ENCODE measurements at regions not wholly inside any gene's neighbourhood (a gene's known extent, or its start where the extent isn't known, plus 50 kb on each side); places are given as distances from the start of the nearest gene placed in this dataset.

- no peak for DNase-seq
- Histone ChIP-seq H4K20me1 (ENCODE audit: insufficient read depth) (no peaks in the 10 kb centered on the region), H3F3A (ENCODE audit: insufficient read depth) (no peaks in the 10 kb centered on the region), H3K27ac (no peak overlapping the region), H3K9me3 (ENCODE audit: low read depth) (no peaks in the 10 kb centered on the region), H3K4me3 (no peak overlapping the region), H3K4me1 (ENCODE audit: insufficient read depth) (no peaks in the 10 kb centered on the region), H3K9ac (no peak overlapping the region), H3K79me2 (ENCODE audit: insufficient read depth) (no peaks in the 10 kb centered on the region), H3K4me2 (ENCODE audit: unreplicated experiment) (no peak overlapping the region), H2AFZ (no peak overlapping the region), H3K27me3 (replicated peaks; ENCODE audit: insufficient read depth) (no peaks in the 10 kb centered on the region), H3K36me3 (ENCODE audit: low read depth) (no peaks in the 10 kb centered on the region), H3K9me2 (ENCODE audit: insufficient read depth) (no peaks in the 10 kb centered on the region)
- WGBS, 2 experiments (ENCODE audit: low coverage in 1 of 2, low lambda C conversion rate in 2 of 2, missing lambda C conversion rate in 2 of 2) = 27 to 30% methylated on average over 6 of the region's 6 CpGs
- TF ChIP-seq EZH2phosphoT487 (IDR thresholded peaks at IDR 0.05; ENCODE audit: insufficient read depth, low read depth) (no peak), EZH2 (IDR thresholded peaks at IDR 0.05; ENCODE audit: insufficient read depth, poor library complexity, severe bottlenecking) (no peak)
- in situ Hi-C loops (cut with MboI) = no loop called here
Measured at GRCh38 chr21:41037212-41037611, 130.7 kb upstream of the BACE2 start.

GRCh38 chr21:41037936-41038335, 130.0 kb upstream of the BACE2 start:
- Histone ChIP-seq H2AFZ (no peak overlapping the region), H3K27ac (no peak overlapping the region), H3F3A (ENCODE audit: insufficient read depth) (no peaks in the 10 kb centered on the region), H3K4me1 (ENCODE audit: insufficient read depth) (no peaks in the 10 kb centered on the region), H3K9me3 (ENCODE audit: low read depth) (no peaks in the 10 kb centered on the region), H3K9me2 (ENCODE audit: insufficient read depth) (no peaks in the 10 kb centered on the region), H3K4me2 (ENCODE audit: unreplicated experiment) (no peak overlapping the region), H3K36me3 (ENCODE audit: low read depth) (no peaks in the 10 kb centered on the region), H3K79me2 (ENCODE audit: insufficient read depth) (no peaks in the 10 kb centered on the region), H3K9ac (no peak overlapping the region), H3K4me3 (no peak overlapping the region), H4K20me1 (ENCODE audit: insufficient read depth) (no peaks in the 10 kb centered on the region), H3K27me3 (replicated peaks; ENCODE audit: insufficient read depth) (no peaks in the 10 kb centered on the region)
- 35 to 47% methylated on average over 1 of the region's 1 CpG for WGBS, 2 experiments (ENCODE audit: low coverage in 1 of 2, low lambda C conversion rate in 2 of 2, missing lambda C conversion rate in 2 of 2)
- DNase-seq = no peak
- TF ChIP-seq EZH2 (IDR thresholded peaks at IDR 0.05; ENCODE audit: insufficient read depth, poor library complexity, severe bottlenecking) (no peak), EZH2phosphoT487 (IDR thresholded peaks at IDR 0.05; ENCODE audit: insufficient read depth, low read depth) (no peak)
- in situ Hi-C loops (cut with MboI) = no loop called here

GRCh38 chr21:41043014-41043413, 124.9 kb upstream of the BACE2 start:
- no peak for DNase-seq
- Histone ChIP-seq H3K9me2 (ENCODE audit: insufficient read depth) (no peaks in the 10 kb centered on the region), H3K9ac (no peak overlapping the region), H3K79me2 (ENCODE audit: insufficient read depth) (no peaks in the 10 kb centered on the region), H4K20me1 (ENCODE audit: insufficient read depth) (no peaks in the 10 kb centered on the region), H3K4me3 (no peak overlapping the region), H3K9me3 (ENCODE audit: low read depth) (no peaks in the 10 kb centered on the region), H3K4me1 (ENCODE audit: insufficient read depth) (no peaks in the 10 kb centered on the region), H3F3A (ENCODE audit: insufficient read depth) (no peaks in the 10 kb centered on the region), H3K27me3 (replicated peaks; ENCODE audit: insufficient read depth) (no peaks in the 10 kb centered on the region), H3K4me2 (ENCODE audit: unreplicated experiment) (no peak overlapping the region), H3K27ac (no peak overlapping the region), H3K36me3 (ENCODE audit: low read depth) (no peaks in the 10 kb centered on the region), H2AFZ (no peak overlapping the region)
- WGBS, 2 experiments (ENCODE audit: low coverage in 1 of 2, low lambda C conversion rate in 2 of 2, missing lambda C conversion rate in 2 of 2) = 20 to 25% methylated on average over 2 of the region's 2 CpGs
- no peak for TF ChIP-seq EZH2 (IDR thresholded peaks at IDR 0.05; ENCODE audit: insufficient read depth, poor library complexity, severe bottlenecking)
- no peak for TF ChIP-seq EZH2phosphoT487 (IDR thresholded peaks at IDR 0.05; ENCODE audit: insufficient read depth, low read depth)
- in situ Hi-C loops (cut with MboI) = no loop called here

- Histone ChIP-seq H3F3A (ENCODE audit: insufficient read depth) (no peaks in the 10 kb centered on the region), H3K4me1 (ENCODE audit: insufficient read depth) (no peaks in the 10 kb centered on the region), H3K79me2 (ENCODE audit: insufficient read depth) (no peaks in the 10 kb centered on the region), H3K4me3 (no peak overlapping the region), H3K9ac (no peak overlapping the region), H3K27me3 (replicated peaks; ENCODE audit: insufficient read depth) (no peaks in the 10 kb centered on the region), H3K9me2 (ENCODE audit: insufficient read depth) (no peaks in the 10 kb centered on the region), H3K27ac (no peak overlapping the region), H3K4me2 (ENCODE audit: unreplicated experiment) (no peak overlapping the region), H4K20me1 (ENCODE audit: insufficient read depth) (no peaks in the 10 kb centered on the region), H3K36me3 (ENCODE audit: low read depth) (no peaks in the 10 kb centered on the region), H2AFZ (no peak overlapping the region), H3K9me3 (ENCODE audit: low read depth) (no peaks in the 10 kb centered on the region)
- in situ Hi-C loops (cut with MboI) = no loop called here
- no peak for TF ChIP-seq EZH2phosphoT487 (IDR thresholded peaks at IDR 0.05; ENCODE audit: insufficient read depth, low read depth)
- no peak for TF ChIP-seq EZH2 (IDR thresholded peaks at IDR 0.05; ENCODE audit: insufficient read depth, poor library complexity, severe bottlenecking)
- no peak for DNase-seq
- WGBS, 2 experiments (ENCODE audit: low coverage in 1 of 2, low lambda C conversion rate in 2 of 2, missing lambda C conversion rate in 2 of 2) = 29 to 34% methylated on average over 17 of the region's 17 CpGs
Measured at GRCh38 chr21:41045534-41046268, 122.3 kb upstream of the BACE2 start.

All from GM23248 (cell line).